GM13976 (cell line): ENCODE measurements at regions not wholly inside any gene's neighbourhood (a gene's known extent, or its start where the extent isn't known, plus 50 kb on each side); places are given as distances from the start of the nearest gene placed in this dataset.

Experiments used
- DNase-seq: peaks from one replicate; pipeline ENCODE4 v3.0.0; 2012; ENCODE audit warnings: low spot score
- CTCF ChIP-seq: IDR thresholded peaks from 2 replicates; pipeline ENCODE4 v1.5.1; 2012; ENCODE audit warnings: borderline replicate concordance, mild to moderate bottlenecking; ENCODE audit not compliant: insufficient read depth; ENCODE audit errors: extremely low read depth, missing control alignments, control extremely low read depth
- in situ Hi-C: fragments of 300-500 bp; cut with MboI; formaldehyde crosslinking; loops from one replicate; pipeline ENCODE4 v1.12.0; 2022; ENCODE audit warnings: low sequenced_read_pairs, mixed read lengths, inconsistent platforms; ENCODE audit not compliant: unreplicated experiment

- in situ Hi-C loops = no loop called here
- DNase-seq = no peak
- no peak for TF ChIP-seq CTCF
Measured at GRCh38 chr5:155619688-155620087, 606.1 kb downstream of the KIF4B start.

- TF ChIP-seq CTCF = no peak
- in situ Hi-C loops = no loop called here
- no peak for DNase-seq
Measured at GRCh38 chr5:155620821-155621410, 607.4 kb downstream of the KIF4B start.

- in situ Hi-C loops = no loop called here
- no peak for TF ChIP-seq CTCF
- no peak for DNase-seq
Measured at GRCh38 chr5:155624597-155625241, 611.2 kb downstream of the KIF4B start.

- no peak for TF ChIP-seq CTCF
- no peak for DNase-seq
- in situ Hi-C loops = no loop called here
Measured at GRCh38 chr5:155625315-155625714, 611.8 kb downstream of the KIF4B start.

GRCh38 chr5:155625897-155626543 is 612.5 kb downstream of the KIF4B start:
- no peak for DNase-seq
- TF ChIP-seq CTCF = no peak
- in situ Hi-C loops = no loop called here

- no peak for TF ChIP-seq CTCF
- DNase-seq = no peak
- in situ Hi-C loops = no loop called here
Measured at GRCh38 chr5:155626592-155626991, 613.0 kb downstream of the KIF4B start.
